ENCODE measurements at regions not wholly inside any gene's neighbourhood (a gene's known extent, or its start where the extent isn't known, plus 50 kb on each side); places are given as distances from the start of the nearest gene placed in this dataset.

DNA sequence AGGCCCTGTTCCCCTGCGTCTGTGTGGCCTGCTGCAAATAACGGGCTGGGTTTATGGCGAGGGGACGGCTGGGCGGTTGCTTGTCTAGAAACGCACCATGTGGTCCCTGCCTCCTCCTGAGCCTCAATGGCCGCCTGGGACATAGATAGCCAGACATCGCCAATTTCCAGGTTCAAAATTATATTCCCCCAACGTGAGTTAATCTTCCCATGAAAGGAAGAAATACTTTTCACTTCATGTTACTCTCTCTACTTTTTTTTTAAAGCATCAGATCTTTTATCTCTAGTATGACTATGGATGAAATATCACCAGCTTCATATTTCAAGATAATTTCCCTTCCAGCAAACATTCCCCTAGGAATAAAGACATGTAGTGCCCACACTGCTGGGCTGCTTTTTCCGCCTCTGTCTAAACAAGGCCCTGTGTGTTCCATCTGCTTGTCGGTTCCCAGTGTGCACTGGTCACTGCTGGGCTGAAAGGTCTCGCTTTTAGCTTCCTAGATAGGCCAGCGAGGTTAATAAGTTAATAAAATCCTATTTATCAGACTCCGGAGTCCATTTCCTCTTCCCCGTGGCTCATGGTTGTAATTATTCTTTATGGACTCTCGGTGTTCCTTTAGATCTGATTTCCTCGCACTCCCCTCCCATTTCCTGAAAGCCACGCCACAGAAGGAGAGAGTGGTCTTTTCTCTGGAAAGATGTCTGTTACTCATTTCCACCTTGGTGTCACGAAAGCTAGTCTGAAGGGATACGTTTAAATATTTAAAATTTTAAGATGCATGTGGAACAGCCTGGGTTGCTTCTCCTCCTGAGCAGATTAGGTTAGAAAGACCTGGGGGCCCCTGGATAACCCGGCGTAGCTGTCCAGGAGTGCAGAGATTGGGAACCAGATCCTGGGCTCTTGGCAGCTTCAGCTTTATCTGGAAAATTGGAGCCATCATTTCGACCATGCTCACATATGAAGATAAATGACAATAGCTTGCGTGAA is 196.6 kb upstream of the COPS8 start:
- TF ChIP-seq, protein P1, sequence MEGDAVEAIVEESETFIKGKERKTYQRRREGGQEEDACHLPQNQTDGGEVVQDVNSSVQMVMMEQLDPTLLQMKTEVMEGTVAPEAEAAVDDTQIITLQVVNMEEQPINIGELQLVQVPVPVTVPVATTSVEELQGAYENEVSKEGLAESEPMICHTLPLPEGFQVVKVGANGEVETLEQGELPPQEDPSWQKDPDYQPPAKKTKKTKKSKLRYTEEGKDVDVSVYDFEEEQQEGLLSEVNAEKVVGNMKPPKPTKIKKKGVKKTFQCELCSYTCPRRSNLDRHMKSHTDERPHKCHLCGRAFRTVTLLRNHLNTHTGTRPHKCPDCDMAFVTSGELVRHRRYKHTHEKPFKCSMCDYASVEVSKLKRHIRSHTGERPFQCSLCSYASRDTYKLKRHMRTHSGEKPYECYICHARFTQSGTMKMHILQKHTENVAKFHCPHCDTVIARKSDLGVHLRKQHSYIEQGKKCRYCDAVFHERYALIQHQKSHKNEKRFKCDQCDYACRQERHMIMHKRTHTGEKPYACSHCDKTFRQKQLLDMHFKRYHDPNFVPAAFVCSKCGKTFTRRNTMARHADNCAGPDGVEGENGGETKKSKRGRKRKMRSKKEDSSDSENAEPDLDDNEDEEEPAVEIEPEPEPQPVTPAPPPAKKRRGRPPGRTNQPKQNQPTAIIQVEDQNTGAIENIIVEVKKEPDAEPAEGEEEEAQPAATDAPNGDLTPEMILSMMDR (IDR thresholded peaks at IDR 0.05; ENCODE audit: low read length), result no peak
- TF ChIP-seq EZH2 (optimal IDR thresholded peaks at IDR 0.05; ENCODE audit: low read depth, low read length), result no peak
